Astrocyte of the hippocampus (primary cell): ENCODE measurements at regions not wholly inside any gene's neighbourhood (a gene's known extent, or its start where the extent isn't known, plus 50 kb on each side); places are given as distances from the start of the nearest gene placed in this dataset.
"Not testable (repeated sequence)": the region's sequence is repeated elsewhere in the genome, so short reads cannot be mapped to it uniquely, and the experiment has no call there.

Experiments
- DNase-seq: peaks from one replicate; pipeline ENCODE4 v3.0.0; 2011; ENCODE audit warnings: low read depth, low spot score

DNA sequence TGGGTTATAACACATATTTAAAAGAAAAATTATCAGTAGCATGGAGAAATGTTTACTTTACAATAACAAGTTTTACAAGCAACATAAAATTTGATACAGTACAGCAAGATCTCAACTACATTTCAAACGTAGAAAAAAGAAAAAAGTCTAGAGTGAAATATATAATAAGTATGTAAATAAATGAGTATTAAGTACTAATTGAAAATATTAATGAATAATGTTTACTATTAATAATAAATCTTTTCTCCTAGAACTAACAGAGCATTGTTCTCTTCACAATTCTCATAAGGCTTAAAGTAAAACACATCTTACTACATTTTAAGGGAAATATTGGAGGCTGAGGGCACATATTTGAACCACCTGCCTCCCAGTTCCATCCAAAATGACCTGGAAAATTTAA lies 72.1 kb downstream of the TMEM212 start:
- DNase-seq, result no peak

- no peak for DNase-seq
These were observed 73.7 kb downstream of the TMEM212 start for GRCh38 chr3:171916888-171917287.

GRCh38 chr3:171922629-171923028 lies 79.5 kb downstream of the TMEM212 start:
- not testable (repeated sequence) for DNase-seq

DNA sequence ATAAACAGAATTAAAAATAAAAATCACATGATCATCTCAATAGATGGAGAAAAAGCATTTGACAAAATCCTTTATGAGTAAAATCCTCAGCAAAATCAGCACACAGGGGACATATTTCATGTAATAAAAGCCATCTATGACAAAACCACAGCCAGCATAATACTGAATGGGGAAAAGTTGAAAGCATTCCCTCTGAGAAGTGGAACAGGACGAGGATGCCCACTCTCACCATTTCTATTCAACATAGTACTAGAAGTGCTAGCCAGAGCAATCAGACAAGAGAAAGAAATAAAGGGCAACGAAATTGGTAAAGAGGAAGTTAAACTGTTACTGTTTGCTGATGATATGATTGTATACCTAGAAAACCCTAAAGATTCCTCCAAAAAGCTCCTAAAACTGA lies 80.5 kb downstream of the TMEM212 start:
- DNase-seq, result not testable (repeated sequence)

DNA sequence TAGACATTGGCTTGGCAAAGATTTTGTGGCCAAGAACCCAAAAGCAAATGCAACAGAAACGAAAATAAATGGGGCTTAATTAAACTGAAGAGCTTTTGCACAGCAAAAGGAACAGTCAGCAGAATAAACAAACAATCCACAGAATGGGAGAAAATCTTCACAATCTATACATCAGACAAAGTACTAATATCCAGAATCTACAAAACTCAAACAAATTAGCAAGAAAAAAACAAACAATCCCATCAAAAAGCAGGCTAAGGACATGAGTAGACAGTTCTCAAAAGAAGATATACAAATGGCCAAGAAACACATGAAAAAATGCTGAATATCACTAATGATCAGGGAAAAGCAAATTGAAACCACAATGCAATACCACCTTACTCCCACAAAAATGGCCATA lies 81.7 kb downstream of the TMEM212 start:
- DNase-seq, result not testable (repeated sequence)

DNA sequence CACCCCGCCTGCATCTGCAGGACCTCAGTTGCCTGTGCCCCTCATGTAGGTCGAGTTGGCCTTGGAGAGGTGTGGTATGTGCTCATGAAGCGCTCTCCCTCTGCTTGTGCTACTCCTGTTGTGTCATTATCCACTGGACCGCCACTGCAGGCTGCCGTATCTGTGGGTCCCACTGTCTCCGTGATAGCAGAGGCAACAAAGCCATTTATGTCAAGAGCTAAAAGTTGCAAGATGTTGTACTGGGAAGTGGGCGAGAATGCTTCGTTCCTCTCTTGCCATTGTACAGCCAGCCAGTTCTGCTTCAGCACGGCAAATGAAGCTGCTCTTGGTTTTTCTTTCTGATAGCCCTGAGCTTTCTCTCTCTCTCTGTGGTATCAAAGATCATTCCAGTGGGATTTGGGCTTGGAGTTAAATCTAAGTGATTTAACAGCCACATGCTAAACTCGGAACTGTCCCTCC lies 89.0 kb downstream of the TMEM212 start:
- no peak for DNase-seq

- DNase-seq, result no peak
These were observed 90.3 kb downstream of the TMEM212 start for GRCh38 chr3:171933441-171933840.

DNA sequence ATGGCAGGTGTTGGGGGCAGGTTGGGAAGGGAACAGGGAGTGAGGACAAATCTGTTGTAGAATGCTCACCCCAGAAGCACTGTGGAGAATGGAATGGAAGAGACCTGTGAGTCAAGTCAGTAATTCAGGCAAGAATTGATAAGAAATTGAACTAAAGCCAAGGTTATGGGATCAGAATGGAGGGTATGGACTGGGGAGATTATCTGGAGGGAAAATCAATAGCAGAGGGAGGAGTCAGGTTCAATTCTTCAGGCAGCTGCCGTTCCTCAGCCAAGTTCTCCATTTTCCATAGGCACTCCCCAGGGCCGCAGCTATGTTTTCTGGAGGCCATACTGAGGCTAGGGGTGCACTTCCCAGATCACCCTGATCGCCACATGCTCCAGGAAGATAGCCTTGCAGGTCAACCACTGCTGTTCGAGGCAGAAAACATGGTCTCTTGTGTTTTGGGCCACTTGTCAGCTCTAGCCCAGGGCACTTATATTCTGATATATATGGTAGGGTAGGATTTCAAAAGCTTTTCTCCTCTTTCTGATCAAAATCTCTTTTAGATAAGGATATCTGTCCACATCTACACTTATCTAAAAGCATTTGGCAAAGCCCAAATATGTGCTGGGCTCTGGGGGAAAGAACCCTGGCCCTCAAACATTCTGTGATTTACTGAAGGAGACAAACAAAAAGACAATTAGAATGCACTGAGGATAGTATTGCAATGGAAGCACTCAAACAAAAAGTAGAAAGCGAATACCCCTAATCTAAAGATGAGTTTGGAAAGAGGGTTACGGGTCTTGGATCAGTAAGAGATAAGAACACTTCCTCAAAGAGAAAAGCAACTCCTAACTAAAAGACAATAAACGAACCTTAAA lies 92.3 kb downstream of the TMEM212 start:
- no peak for DNase-seq

DNA sequence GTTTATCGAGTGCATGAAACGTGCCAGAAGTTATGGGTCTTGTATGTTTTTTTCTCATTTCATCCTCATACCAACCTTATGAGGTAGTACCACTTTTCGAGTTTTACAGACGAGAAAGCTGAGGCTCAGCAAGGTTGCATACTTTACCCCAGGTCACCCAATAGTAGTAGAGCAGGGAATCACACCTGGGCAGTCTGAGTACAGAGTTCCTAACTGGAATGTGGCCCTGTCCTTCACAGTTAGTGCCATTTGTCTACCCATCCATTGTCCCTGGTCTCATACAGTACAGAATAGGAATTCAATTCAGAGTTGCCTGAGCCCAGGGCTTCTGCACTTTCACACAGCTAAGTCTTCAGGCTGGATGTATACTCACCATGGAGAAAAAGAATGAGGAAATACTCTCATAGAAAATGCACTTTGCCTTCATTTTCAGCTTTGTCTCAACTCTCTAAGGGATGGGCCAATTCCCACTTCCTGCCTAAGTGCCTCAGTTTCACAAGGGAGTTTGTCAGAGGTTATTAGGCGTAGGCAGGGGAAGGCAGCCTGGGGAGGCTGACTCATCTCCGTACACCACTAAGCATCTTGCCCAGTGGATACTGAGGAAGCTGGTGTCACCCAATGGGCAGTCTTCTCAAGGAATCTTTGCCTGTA lies 93.2 kb downstream of the TMEM212 start:
- no peak for DNase-seq

DNA sequence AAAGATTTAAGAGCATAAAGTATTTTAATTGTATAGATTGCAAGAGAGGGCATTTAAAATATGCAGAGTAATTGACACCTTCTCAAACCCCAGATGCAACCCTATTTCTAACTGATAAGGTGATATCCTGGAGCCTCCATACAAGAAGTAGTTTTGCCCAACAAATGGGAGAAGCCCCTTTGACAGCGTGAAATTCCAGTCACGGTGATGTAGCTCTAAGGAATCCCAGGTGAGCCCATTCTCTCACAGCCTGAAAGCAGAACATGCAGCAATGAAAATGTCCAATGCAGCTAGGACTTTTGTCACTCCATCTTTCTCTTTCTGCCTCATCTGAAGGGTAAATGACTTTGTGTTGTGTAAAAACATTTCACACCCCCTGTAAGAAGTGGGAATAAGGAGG lies 96.4 kb downstream of the TMEM212 start:
- no peak for DNase-seq

- DNase-seq, result no peak
These were observed 97.1 kb downstream of the TMEM212 start for GRCh38 chr3:171940151-171940649.

DNA sequence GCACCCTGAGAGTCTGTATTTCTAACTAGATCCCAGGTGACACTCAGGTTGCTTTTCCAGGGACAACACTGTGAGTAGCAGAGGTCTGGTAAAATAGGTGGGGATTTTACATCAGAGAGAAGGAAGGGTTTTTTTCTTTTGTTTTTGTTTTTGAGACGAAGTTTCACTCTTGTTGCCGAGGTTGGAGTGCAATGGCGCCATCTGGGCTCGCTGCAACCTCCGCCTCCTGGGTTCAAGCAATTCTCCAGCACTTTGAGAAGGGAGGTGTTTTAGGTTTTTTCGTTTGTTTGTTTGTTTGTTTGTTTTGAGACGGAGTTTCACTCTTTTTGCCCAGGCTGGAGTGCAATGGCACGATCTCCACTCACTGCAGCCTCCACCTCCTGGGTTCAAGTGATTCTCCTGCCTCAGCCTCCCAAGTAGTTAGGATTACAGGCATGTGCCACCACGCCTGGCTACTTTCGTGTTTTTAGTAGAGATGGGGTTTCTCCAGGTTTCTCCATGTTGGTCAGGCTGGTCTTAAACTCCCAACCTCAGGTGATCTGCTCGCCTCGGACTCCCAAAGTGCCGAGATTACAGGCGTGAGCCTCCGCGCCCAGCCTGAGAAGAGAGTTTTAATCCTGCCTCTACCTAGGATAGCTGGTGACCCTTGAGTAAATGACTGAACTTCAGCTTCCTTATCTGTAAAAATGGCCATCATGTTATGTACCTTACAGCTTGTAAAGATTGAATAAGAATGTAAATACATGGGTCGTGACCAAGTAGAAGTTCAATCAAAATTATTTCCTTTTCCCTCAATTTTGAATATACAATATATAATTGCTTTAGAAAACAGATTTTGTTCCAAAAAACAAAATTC lies 95.9 kb upstream of the FNDC3B start:
- no peak for DNase-seq

GRCh38 chr3:171944118-171945016 lies 95.0 kb upstream of the FNDC3B start:
- DNase-seq, result no peak

DNA sequence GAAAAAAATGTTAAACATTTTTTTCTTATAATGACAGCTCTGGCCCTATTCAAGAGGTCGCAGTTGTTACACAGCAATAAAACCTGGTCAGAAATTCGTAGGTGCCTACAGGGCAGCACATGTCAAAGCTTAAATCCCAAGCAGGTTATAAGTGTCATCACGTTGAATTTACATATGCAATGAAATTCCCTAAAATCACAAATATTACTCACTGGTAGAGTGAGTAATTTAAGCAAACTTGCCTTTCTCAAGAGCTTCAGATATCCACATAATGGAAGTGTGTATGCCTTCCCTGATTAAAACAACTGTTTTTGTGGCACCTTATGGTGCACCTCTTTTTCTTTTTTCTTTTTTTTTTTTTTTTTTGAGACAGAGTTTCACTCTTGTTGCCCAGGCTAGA lies 90.7 kb upstream of the FNDC3B start:
- DNase-seq, result no peak

DNA sequence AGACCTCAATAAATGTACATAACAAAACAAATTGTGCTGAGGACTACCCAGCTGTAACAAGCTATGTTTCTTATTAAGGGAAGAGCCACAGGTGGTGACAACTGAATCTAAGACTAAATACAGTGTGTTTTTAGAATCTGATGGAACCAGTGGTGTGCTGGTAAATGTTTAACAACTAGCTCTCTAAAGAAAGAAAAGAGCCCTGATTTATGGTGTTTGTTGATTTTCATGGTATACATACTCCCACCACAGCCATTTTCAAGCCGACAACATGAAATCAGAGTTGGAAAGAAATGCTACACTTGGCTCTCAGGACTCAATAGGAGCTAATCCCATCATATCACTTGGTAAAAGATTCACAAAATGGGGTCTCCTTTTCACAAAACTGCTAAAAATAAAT lies 89.8 kb upstream of the FNDC3B start:
- no peak for DNase-seq

- DNase-seq, result peak; percentile 74
These were observed 89.0 kb upstream of the FNDC3B start for GRCh38 chr3:171950373-171950772.

DNA sequence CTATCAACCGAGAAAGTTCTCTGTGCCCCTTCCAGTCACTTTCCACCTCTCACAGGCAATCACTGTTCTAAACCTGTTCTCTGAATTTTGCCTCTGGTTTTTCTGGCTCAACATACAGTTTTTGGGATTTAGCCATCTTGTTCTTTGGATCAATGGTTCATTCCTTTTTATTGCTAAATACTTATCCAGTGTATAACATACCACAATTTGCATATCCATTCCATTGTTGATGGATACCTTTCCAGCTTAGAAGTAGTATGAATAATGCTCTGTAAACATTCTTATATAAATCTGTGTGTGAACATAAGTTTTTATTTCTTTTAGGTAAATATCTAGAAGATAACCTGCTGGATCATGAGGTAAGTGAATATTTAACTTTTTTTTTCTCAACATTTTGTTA lies 87.8 kb upstream of the FNDC3B start:
- no peak for DNase-seq

- no peak for DNase-seq
These were observed 85.9 kb upstream of the FNDC3B start for GRCh38 chr3:171953301-171954022.

- peak; percentile 32 for DNase-seq
These were observed 84.5 kb upstream of the FNDC3B start for GRCh38 chr3:171954690-171955383.

- no peak for DNase-seq
These were observed 83.8 kb upstream of the FNDC3B start for GRCh38 chr3:171955598-171955997.
